RWPE2 (cell line): ENCODE measurements at regions not wholly inside any gene's neighbourhood (a gene's known extent, or its start where the extent isn't known, plus 50 kb on each side); places are given as distances from the start of the nearest gene placed in this dataset.

ENCODE experiments used
- ATAC-seq: fragments of 200-7000 bp; cut with Tn5 transposase; 3 replicates; pipeline ENCODE4 v1.9.1; 2021; ENCODE audit warnings: low read depth
- DNase-seq: peaks from one replicate; pipeline ENCODE4 v3.0.0-alpha.2; 2020; ENCODE audit warnings: low spot score
- H3K27ac ChIP-seq: fragments of 450-650 bp; 2 replicates; pipeline ENCODE4 v1.5.1; 2017; ENCODE audit warnings: mild to moderate bottlenecking; ENCODE audit not compliant: poor library complexity, severe bottlenecking
- H3K27me3 ChIP-seq: fragments of 250-450 bp; sonication (Bioruptor Pico); 2 replicates; pipeline ENCODE4 v1.5.1; 2021; ENCODE audit warnings: mild to moderate bottlenecking, moderate library complexity; ENCODE audit not compliant: insufficient read depth, poor library complexity, severe bottlenecking
- H3K36me3 ChIP-seq: fragments of 250-450 bp; sonication (Bioruptor Pico); 2 replicates; pipeline ENCODE4 v1.5.1; 2020; ENCODE audit warnings: low read depth, mild to moderate bottlenecking, moderate library complexity
- H3K4me1 ChIP-seq: fragments of 250-450 bp; sonication (Bioruptor Pico); 2 replicates; pipeline ENCODE4 v1.5.1; 2021; ENCODE audit warnings: mild to moderate bottlenecking, moderate library complexity; ENCODE audit not compliant: insufficient read depth, poor library complexity, severe bottlenecking
- H3K4me3 ChIP-seq: fragments of 250-450 bp; sonication (Bioruptor Pico); 2 replicates; pipeline ENCODE4 v1.5.1; 2021; ENCODE audit warnings: mild to moderate bottlenecking, moderate library complexity; ENCODE audit not compliant: severe bottlenecking
- H3K9me3 ChIP-seq: fragments of 250-450 bp; sonication (Bioruptor Pico); 2 replicates; pipeline ENCODE4 v1.5.1; 2021; ENCODE audit warnings: mild to moderate bottlenecking, moderate library complexity; ENCODE audit not compliant: severe bottlenecking
- CTCF ChIP-seq: fragments of 450-650 bp; IDR thresholded peaks from one replicate; pipeline ENCODE4 v1.5.1; 2017; ENCODE audit warnings: mild to moderate bottlenecking, moderate library complexity; ENCODE audit not compliant: poor library complexity, severe bottlenecking

GRCh38 chr11:133601641-133602040 lies 69.3 kb upstream of the OPCML start:
- no peak for TF ChIP-seq CTCF
- H3K9me3 ChIP-seq = no peaks in the 10 kb centered on the region
- ATAC-seq (no peak), DNase-seq (no peak)
- H3K4me3 ChIP-seq = no peak overlapping the region
- no peaks in the 10 kb centered on the region for H3K4me1 ChIP-seq
- H3K27me3 ChIP-seq = no peaks in the 10 kb centered on the region
- H3K27ac ChIP-seq = no peak overlapping the region
- H3K36me3 ChIP-seq = no peaks in the 10 kb centered on the region

GRCh38 chr11:133600786-133601185 lies 68.5 kb upstream of the OPCML start:
- Histone ChIP-seq H3K4me3 (no peak overlapping the region), H3K4me1 (no peaks in the 10 kb centered on the region), H3K36me3 (no peaks in the 10 kb centered on the region), H3K27me3 (no peaks in the 10 kb centered on the region), H3K27ac (no peak overlapping the region), H3K9me3 (no peaks in the 10 kb centered on the region)
- TF ChIP-seq CTCF = no peak
- DNase-seq = no peak
- ATAC-seq = no peak

GRCh38 chr11:133600306-133600705 lies 68.0 kb upstream of the OPCML start:
- H3K27me3 ChIP-seq = no peaks in the 10 kb centered on the region
- no peak for TF ChIP-seq CTCF
- no peak overlapping the region for H3K4me3 ChIP-seq
- no peak for ATAC-seq
- no peaks in the 10 kb centered on the region for H3K36me3 ChIP-seq
- no peak for DNase-seq
- no peak overlapping the region for H3K27ac ChIP-seq
- no peaks in the 10 kb centered on the region for H3K4me1 ChIP-seq
- no peaks in the 10 kb centered on the region for H3K9me3 ChIP-seq

- Histone ChIP-seq H3K36me3 (no peaks in the 10 kb centered on the region), H3K27me3 (no peaks in the 10 kb centered on the region), H3K4me3 (no peak overlapping the region), H3K4me1 (no peaks in the 10 kb centered on the region), H3K27ac (no peak overlapping the region), H3K9me3 (no peaks in the 10 kb centered on the region)
- ATAC-seq = no peak
- DNase-seq = no peak
- no peak for TF ChIP-seq CTCF
Observed at GRCh38 chr11:133598906-133599305, 66.6 kb upstream of the OPCML start.

GRCh38 chr11:133597236-133597635 lies 64.9 kb upstream of the OPCML start:
- ATAC-seq = no peak
- no peak for TF ChIP-seq CTCF
- no peaks in the 10 kb centered on the region for H3K36me3 ChIP-seq
- H3K4me1 ChIP-seq = no peaks in the 10 kb centered on the region
- no peak for DNase-seq
- no peaks in the 10 kb centered on the region for H3K9me3 ChIP-seq
- no peak overlapping the region for H3K4me3 ChIP-seq
- H3K27ac ChIP-seq = no peak overlapping the region
- H3K27me3 ChIP-seq = no peaks in the 10 kb centered on the region
